Medulla oblongata (tissue), 1 donor: ENCODE measurements at regions not wholly inside any gene's neighbourhood (a gene's known extent, or its start where the extent isn't known, plus 50 kb on each side); places are given as distances from the start of the nearest gene placed in this dataset.
"Not testable (repeated sequence)": the region's sequence is repeated elsewhere in the genome, so short reads cannot be mapped to it uniquely, and the experiment has no call there.

Source experiments
- DNase-seq: peaks from one replicate; pipeline ENCODE4 v3.0.0-alpha.2; 2015; ENCODE audit errors: extremely low spot score

DNA sequence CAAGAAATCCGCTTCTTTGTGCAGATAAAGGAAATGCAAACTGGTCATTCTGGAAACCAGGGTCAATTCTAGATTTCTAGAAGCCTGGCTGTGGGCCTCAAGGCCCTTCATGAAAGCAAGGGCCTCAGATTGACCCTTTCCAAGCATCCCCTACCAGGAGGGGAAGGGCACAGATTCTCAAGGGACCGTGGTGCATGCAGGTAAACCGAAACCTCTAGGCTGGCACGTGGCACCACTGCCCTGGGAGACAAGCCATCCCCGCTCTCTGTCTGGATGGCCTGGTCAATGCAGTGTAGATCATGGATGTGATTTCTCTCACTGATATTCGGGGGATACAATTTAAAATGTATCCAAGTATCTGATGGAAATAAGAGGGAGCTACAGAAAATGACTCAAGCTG, 69.4 kb downstream of the TOMM20 start:
- no peak for DNase-seq

DNA sequence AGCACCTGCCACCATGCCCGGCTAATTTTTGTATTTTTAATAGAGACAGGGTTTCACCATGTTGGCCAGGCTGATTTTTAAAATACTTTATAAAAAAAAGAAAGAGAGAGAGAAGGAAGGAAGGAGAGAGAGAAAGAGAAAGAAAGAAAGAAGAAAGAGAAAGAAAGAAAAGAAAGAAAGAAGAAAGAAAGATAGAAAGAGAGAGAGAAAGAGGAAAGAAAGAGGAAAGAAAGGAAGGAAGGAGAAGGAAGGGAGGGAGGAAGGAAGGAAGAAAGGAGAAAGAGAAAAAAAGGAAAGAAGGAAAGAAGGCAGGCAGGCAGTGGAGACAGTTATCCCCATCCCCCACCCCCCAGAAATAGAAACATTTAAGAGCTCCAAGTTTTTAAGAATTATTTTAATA, 69.9 kb downstream of the TOMM20 start:
- no peak for DNase-seq

DNA sequence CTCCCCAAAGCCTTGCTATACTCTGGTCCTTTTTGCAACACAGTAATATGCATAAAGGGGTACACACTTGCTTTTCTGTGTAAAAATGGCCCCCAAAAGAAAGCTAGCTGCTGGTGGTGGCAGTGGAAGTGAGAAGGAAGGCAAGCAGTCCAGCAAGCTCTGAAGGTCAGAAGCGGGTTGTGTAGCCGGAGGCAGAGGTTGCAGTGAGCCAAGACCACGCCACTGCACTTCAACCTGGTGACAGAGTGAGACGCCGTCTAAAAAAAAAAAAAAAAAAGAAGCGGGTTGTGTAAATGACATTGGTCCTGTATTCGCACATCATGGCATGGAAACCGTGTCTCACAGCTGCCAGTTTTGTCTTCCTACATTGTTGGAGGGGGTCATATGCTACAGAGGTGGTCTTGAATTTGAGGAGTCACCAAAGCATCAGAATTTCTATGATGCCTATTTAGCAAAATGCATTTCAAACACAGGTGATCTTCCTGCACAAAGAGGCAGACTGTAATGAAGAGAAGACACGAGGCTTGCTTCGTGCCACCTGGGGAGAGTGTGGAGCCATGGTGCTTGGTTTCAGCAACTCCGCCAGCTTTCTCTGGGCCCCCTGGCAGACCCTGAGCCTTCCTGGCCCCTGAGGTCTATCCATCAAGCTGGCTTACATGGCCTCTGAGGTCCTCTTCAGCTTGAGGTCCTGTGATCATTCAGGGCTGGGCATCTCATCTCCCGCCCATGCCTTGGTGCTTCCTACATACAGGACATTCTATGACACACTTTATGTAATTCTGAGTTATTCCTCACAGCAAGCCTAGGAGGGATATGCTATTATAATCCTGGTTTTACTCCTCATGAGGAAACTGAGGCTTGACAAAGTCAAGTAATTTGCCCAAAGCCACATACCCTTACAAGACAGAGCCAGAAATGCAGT, 71.0 kb downstream of the TOMM20 start:
- no peak for DNase-seq

DNA sequence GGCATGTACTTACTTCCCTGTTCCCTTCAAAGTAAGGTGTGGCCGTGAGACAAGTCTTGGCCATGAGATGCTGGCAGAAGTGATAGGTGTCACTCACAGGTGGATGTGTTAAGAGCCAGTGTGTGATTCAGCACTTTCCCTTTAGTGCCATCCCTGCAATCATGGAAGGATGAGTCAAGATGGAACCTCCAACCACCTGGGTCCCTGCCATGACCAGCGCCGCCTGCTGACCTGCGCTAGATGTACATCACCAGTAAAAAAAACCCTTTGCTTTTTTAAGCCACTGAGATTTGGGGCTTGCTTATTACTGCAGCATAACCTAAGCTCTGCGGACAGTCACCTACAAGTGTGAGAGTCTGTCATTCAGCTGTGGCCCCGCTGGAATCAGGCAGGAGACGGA, 71.7 kb downstream of the TOMM20 start:
- DNase-seq: no peak

DNA sequence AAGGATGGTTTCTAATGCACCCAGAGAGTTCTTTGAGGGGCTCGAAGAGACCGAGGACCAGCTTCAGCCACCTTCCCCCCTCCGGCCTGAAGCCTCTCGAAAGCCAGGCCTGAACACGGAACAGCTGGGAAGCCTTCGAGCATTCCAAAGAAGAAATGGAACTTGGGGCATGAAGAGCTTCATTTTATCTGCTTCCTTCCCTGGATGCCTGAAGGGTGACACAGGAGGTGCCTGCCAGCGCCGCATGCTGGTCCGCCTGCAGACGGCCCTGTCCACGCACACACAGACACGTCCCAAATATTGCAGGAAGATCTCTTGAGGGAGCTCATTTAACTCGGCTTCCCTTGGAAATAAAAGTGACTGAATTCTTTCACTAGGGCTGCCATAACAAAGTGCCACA, 73.7 kb downstream of the TOMM20 start:
- DNase-seq: no peak

DNA sequence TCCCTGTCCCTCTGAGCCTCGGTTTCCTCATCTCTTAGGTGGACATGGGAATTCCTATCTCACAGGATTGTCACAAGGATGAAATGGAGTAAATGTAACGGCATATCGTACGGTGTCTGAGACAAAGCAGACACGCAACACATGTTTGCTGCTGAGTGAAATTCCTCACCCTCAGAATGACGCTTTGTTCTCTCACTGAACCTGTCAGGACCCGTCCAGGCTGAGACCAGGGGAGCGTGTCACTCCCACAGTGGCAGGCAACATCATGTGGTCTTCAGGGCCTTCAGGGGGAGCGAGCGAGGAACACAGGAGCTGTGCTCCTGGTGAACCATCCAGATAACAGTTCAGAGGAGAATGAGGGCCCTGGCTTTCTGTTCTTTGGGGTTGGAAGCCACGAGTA, 74.2 kb downstream of the TOMM20 start:
- DNase-seq: no peak

DNA sequence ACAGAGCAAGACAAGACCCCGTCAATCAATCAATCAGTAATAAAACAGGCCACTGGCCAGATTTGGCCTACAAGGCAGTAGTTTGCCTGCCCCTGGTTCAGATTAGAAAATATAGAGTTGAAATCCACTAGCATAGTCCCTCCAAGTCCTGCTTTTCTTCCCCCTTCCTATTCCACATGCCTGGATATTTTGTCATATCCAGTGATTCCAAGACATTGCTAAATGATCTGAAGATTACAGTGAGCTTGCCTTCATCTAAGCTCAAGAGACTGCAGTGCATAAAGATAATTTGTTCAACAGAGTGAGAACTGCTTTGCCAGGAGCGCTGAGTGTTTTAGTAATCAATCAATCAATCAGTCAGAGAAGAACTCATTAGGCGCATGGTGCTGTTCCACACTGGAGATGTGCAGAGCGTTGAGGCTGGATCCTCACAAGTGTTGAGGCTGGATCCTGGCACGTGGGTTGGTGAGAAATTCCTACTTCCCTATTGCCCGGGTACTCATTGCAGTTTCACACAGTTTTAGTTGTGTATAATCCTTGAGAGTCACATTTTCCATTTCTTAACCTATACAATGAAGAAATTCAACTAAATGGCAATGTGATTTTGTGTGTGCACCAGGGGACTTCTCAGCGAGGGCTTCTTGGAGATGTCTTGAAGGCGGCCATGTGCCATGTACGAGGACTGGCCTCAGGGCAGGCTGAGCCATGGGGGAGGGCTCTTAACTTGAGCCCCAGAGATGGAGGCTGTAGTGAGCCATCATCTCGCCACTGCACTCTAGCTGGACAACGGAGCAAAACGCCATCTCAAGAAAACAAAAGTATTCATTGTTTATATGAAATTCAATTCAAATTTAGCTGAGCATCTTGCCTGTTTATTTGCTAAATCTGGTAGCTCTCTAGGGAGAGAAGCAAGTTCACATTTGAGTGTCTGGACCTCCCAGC, 76.3 kb downstream of the TOMM20 start:
- peak; percentile 61 for DNase-seq

DNA sequence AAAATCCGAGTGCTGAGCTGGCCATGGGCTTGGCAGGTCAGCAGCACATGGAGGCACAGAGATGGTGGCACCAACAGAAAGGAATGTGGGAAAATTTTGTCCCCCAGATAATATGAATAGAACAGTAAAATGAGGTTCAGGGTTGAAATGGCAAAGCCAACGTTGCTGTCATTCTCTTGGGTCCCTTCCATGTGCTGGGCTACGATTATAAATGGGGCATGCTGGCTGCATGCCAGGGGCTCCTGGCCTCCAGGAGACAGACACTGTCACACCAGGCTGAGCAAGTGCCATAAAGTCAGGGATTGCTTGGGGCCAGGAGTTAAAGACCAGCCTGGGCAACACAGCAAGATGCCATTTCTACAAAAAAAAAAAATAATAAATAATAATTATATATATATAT, 77.1 kb downstream of the TOMM20 start:
- DNase-seq: no peak

DNA sequence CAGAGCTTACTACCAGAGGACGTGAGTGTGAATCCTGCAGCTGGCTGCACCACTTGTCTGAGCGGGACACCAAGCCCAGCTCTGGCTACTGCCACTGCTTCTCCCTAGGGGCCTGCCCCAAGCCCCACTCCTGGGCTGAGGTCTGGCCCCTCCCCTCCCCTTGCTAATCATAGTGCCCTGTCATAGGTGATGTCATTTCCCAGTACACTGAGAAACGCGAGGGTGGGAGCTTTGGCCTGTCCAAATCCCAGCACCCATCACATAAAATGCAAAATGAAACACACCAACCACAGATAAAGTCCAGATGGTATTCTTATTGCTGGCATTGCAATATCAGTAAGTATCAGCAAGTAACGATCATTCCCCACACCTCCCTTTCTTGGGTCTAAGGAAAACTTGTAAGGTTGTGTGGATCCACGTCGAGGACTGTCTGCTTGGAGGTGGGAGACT, 77.7 kb downstream of the TOMM20 start:
- no peak for DNase-seq

DNA sequence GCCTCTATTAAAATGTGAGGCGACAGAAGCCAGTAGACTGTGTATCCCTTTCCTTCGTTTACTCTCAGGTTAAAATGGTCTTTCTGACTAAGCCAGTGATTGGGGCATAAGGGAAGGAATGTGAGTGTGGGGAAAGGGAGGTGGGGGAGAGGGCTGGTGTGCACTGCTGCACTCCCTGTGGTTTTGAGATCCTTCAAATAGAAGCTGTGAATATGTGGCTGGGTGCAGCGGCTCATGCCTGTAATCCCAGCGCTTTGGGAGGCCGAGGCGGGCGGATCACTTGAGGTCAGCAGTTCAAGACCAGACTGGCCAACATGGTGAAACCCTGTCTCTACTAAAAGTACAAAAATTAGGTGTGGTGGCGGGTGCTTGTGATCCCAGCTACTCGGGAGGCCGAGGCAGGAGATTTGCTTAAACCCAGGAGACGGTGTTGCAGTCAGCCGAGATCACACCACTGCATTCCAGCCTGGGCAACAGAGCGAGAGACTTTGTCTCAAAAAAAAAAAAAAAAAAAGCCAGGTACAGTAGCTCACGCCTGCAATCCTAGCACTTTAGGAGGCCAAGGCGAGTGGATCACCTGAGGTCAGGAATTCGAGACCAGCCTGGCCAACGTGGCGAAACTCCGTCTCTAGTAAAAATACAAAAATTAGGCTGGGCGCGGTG, 78.8 kb downstream of the TOMM20 start:
- not testable (repeated sequence) for DNase-seq

DNA sequence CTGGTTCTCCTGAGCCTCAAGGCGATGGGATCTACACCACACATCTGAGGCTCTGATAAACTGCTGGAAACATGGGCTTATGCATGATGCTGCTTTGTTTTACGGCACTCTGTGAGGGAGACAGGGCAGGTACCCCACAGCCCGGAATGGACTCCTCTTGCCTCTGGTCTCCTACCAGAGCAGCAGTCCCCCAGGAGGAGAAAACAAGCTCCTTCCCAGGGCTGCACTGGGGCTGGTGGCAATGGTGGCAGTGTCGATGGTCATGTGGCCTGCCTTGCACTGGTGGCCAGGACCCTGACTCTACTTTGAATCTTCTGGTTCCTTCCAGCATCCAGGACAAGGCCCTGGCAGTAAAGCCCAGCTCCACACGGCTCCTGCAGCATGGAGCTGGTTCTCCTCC, 79.4 kb downstream of the TOMM20 start:
- no peak for DNase-seq

DNA sequence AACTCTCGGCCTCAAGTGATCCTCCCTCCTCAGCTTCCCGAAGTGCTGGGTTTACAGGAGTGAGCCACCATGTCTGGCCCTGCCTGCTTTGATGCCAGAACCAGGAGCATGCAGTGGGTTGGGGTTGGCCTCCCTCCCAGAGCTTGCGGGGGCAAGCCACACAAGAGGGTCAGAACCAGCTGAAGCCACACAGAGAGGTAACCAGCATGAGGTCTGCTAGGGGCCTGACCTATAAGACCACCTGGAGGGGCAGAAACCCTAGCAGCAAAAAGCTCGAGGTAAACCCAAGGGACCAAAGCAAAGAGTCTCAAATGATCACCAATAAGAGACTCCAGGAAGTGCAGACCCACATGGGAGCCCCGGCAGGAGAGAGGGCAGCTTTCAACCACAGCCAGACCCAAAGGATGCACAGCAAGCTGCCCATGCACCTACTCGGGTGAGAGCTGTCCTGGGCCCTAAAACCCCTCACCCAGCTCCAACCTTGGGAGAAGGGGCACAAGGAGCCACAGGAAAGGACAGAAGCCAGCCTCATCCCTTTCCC, 81.2 kb downstream of the TOMM20 start:
- DNase-seq: no peak

DNA sequence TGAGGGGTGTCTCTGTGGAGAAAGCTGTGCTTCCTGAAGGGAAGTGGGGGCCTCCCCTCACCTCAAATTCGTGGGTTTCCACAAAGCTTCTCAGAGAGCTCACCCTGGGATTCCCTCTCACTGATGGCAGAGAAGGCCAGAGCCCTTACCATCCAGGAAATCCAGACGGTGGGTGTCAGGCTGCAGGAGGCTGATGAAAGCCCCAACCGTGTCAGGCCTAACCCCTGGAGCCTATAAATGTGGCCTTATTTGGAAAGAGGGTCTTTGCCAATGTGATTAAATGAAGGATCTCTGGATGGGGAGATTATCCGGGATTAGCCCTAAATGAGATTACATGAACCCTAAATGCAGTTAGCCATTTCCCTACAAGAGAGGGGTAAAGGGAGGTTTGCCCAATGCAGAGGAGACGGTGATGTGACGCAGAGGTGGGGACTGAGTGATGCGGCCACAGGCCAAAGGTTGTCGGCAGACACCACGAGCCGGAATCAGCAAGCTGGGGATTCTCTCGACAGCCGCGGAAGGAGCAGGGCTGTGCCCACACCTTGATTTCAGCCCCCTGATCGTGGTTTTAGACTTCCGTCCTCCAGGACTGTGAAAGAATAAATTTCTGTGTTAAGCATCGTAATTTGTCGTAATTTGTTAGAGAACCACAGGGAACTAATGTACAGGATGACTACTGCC, 82.6 kb downstream of the TOMM20 start:
- no peak for DNase-seq

DNA sequence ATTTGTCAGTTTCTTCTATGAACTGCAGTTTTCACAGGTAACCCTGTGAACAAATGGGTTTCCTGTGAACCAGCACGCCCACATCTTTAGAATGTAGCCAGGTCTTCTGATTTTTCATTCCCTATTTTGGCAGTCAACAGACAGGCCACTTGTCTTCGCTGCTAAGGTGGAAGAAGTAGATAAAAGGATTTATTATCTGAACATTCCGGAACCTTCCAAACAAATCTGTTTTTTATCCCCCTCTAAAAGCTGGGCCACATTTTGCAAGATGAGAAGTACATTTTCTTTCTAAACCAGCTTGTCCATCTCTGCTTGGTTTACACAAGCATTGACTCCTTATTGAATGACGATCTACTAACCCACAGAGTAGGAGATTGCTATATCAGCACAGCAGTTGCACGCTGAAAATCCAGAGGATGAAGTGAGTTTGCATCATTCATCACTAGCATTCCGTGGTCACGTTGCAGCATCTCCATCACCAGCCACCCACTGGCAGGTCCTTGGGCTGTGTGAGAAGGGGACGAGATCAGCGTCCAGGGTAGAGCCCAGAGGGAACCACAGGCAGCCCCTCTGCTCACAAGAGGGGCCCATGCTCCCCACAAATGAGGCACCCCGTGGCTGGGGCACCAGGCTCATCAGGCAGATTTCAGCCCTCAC, 83.5 kb downstream of the TOMM20 start:
- DNase-seq: no peak

DNA sequence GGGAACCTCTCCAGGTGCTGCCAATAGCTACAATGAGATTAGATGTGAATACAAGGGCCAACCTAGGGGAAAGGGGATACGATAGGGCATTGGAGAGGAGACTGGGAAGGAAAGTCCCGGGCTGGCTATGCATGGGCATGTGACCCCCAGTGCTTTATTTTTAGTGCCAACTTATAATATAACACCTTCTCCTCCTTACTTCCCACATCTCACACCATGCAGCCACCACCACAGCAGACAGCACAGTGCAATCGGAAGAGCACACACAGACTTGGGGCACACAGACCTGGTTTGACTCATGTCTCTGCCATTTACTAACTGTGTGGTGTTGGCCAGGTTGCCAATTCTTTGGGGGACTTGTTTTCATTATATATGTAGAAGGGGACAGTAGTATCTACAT, 85.4 kb downstream of the TOMM20 start:
- DNase-seq: no peak

DNA sequence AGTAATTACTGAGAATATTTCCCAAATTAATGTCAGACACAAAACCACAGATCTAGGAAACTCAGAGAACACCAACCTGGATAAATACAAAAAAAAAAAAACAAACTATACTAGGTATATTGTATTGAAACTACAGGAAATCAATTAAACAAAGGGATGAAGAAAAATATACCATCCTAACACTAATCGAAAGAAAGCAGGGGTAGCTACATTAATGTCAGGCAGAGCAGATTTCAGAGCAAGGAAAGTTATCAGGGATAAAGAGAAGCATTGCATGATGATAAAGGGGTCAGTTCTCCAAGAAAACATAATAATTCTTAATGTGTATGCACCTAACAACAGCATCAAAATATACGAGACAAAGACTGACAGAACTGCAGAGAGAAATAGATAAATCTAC, 89.9 kb downstream of the TOMM20 start:
- no peak for DNase-seq

DNA sequence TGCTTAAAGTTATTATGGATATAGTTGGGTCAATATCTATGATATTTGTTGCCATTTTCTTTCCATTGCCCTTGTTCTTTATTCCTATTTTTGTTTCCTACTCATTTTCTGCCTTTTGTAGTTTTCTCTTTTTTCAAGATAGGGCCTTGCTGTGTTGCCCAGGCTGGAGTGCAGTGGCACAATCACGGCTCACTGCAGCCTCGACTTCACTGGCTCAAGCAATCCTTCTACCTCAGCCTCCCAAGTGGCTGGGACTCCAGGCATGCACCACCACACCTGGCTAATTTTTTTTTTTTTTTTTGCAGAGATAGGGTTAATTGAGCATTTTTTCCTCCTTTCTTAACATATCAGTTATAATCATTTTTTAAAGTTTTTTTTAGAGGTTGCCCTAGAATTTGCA, 92.7 kb downstream of the TOMM20 start:
- no peak for DNase-seq

DNA sequence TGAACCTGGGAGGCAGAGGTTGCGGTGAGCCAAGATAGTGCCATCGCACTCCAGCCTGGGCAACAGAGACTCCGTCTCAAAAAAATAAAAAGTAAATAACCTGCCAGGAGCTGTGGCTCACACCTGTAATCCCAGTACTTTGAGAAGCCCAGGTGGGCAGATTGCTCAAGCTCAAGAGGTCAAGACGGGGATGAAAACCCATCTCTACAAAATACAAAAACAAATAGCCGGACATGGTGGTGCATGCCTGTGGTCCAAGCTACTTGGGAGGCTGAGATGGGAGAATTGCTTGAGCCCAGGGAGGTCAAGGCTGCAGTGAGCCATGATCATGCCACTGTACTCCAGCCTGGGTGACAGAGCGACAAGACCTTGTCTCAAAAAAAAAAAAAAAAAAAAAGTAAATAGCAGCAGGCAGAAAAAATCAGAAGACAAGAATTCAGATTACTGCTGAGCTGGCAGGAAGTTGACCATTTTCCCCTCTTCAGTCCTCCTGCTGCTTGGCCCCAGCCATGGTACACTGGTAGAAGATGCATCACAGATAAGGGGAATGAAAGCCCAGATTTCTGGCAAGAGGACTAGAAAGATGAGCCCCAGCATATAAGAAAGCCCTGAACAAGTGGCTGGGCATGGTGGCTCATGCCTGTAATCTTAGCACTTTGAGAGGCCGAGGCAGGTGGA, 97.6 kb downstream of the TOMM20 start:
- no peak for DNase-seq

DNA sequence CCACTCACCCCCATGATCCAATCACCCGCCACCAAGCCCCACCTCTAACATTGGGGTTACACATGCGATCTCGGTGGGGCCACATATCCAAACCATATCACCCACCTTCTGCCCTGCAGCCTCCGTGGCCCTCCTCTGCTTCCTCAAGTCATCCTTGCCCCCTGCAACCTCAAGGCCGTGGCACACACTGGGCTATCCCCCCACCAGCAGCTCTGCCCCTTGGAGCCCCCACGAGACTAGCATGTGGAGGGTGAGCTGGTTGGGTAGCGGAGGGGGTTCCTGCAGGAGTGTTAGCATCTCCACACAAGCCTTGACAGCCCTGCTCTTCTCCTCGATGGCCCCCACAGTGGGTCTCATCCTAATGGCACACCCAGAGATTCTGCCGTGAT, 100.8 kb downstream of the TOMM20 start:
- no peak for DNase-seq
